ENCODE measurements at regions not wholly inside any gene's neighbourhood (a gene's known extent, or its start where the extent isn't known, plus 50 kb on each side); places are given as distances from the start of the nearest gene placed in this dataset.

DNA sequence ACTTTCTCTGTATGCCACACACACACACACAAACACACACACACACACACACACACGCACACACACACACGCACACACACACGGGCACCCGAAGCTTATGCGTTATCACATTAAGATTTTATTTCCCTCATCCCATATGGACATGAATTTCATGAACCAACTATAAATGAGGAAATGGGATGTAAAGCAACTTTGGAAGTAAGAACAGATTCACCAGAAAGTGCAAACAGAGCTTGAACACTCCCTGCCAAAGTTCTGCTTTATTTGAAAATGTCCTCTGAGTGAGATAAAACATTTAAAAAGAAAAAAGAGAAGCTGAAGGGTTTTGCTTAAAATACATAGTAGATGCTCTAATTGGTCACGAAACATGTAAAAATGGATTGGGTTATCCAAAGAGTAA is 90.4 kb upstream of the OTX2 start:
- no peak for DNase-seq

DNA sequence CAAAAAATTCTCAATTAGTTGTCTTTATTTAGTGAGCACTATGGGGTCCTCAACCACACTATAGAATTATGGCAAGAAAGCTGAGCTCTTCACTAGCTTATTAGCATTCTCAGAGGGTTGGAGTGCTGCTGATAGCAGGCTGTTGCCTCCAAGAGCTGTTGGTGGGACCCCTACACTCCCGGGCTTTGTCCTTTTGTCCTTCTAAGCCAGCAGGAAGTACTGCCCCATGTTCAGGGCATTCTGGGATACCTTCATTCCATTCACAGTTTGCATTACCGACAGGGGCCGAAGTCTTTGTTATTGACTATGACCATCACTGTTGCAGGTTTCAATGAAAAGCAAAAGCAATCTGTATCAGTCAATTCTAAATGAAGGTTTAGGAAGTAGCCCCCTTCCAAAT is 89.5 kb upstream of the OTX2 start:
- no peak for DNase-seq

DNA sequence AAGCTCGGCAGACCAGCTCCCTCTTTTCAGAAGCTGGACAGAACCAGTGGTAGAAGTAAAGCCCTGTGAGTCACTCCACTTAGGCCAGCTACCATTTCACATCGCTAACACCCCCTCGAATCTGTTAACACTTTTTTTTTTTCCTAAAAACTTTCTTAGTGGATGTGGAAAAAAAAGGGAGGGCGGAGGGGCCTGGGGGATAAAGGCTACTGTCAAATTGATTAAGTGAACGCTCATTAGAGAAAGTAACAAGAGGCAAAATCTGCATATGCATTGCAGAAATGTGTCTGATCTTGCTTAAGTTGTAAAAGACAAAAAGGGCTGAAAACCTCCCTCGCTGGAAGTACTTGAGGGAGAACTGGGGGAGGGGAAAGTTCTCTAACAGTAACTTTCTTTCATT is 86.6 kb upstream of the OTX2 start:
- no peak for DNase-seq

- no peak for DNase-seq
These were observed 86.0 kb upstream of the OTX2 start for GRCh38 chr14:56896231-56896630.

DNA sequence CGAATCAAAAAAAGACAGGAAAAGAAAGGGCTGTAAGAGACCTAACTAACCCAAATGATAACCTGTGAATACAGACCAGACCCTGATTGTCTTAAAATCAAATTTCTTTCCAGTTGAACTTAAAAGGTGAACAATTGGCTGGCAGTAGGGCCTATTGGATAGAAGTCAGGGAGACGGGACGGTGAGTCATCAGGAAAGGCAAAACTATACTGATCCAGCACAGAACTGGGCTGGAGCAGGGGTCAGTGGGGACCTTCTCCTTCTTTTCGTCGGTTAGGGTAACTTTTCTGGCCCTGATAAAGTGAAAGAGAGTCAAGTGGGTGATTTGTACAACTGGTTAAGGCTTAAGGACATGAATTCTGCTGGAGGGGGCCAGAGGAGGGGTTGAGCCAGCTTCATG is 84.9 kb upstream of the OTX2 start:
- DNase-seq, result no peak

DNA sequence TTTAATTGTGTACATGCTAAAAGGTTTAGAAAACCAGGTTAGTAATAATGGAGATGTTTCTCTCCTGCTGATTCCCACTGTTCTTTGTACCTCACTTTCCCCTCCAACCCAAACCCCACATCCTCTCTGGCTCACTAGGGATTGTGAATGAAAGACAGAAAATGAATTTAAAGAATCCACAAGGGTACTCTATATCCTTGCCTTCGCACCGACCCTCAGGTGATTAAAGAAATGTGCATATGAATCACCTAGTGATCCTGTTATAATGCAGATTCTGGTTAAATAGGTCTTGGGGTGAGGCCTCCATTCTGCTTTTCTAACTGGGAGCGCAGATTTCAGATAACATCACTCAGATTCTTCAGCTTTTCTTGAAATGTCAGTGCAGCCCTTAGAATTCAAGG is 84.3 kb upstream of the OTX2 start:
- DNase-seq, result no peak

DNA sequence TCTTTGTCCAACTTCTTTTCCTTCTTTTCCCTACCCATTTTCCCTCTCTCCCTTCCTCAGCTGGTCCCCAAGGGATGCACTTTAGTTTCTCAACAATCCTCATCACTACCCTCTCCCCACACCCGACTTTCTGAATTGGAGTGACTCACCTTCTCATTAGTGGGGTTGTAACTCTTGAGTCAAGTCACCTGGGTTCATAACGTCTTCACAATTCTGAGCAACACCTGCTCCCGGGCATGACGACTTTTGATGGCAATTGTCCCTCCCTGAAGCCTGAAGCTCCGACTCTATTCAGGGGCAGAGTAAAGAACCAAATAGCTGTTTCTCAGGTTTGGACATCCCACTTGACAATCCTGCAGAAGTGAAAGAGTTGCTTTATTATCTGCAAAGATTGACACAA is 82.7 kb upstream of the OTX2 start:
- DNase-seq, result no peak

GRCh38 chr14:56891226-56891625 is 80.9 kb upstream of the OTX2 start:
- no peak for DNase-seq

- DNase-seq, result no peak
These were observed 79.4 kb upstream of the OTX2 start for GRCh38 chr14:56889705-56890104.

- DNase-seq, result no peak
These were observed 78.0 kb upstream of the OTX2 start for GRCh38 chr14:56888274-56888673.

DNA sequence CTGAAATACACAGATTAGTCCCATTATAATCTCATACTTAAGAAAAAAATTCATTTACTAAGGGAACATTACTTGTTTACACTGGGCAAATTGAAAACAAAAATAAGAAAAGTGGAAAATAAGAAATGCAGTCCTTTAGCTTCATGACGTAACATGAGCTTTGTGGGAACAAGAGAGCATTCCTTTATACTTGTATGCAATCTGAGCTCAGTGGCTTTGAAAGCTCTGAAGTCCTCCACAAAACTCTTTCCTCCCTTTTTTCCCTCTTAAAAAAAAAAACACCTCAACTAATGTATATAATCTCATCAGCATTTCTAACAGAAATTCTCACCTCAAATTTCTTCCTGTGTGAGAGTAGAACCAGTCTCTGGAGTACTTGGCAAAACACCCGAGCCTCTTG is 76.9 kb upstream of the OTX2 start:
- DNase-seq, result no peak

DNA sequence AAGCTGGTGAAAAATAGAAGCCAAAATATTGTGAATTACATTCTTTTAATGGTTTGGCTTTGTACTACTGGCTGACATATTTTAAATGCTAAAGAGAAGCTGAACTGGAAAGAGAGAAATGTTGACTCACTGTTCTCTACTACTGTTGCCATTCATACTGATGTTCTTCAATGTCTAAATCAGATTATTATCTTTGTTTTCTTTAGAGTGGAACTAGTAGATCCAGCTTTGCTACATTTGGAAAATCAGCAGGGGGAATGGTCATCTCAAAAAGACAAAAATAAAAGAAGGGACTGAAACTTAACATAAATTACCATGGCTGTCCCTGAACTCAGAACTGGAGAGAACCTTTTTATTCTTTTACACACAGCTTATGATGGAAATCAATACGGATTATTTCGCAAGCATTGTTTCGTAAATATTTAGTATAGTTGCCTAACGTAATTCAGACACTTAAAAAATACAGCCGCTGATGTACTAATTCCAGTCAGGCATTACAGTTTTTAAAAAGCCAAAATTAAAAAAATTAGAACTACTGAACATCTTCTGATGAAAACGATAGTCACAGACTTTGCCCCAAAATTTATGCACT is 76.3 kb upstream of the OTX2 start:
- DNase-seq, result no peak

DNA sequence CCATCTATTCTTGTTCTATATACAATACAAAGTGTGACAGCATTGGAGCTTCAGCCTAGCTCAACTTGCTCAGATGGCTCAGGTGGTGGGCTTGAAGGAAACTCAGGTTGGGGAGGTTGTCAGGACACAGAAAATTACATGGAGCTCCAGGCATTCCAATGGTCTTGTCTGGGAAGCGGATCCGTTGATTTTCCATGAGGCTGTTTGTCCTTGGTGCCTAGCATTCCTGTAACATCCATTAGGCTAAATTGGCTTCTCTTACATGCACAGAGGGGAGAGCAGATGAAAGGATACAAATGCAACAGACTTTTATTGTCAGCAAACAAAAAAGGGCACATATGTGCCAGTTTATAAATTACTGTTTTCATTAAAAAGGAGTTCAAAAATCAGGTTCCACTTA is 75.5 kb upstream of the OTX2 start:
- DNase-seq, result no peak

DNA sequence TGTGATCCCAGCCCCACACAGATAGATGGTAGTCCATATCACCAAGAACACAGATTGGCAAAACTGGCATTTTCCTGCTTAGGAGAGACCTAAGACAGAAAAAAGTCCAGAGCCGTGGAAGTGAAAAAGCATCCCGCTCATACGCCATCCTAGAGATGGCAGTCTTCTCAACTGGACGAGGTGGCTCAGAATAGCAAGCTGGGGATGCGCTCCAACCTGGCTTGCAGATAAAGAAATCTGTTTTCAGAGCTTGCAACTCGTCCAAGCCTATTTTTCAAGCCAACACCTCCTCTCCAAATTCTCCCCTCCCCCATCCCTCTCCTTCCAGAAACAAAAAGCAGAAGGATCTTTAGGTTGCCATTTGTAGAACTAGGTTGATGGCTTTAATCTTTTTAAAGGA is 74.3 kb upstream of the OTX2 start:
- DNase-seq, result no peak

DNA sequence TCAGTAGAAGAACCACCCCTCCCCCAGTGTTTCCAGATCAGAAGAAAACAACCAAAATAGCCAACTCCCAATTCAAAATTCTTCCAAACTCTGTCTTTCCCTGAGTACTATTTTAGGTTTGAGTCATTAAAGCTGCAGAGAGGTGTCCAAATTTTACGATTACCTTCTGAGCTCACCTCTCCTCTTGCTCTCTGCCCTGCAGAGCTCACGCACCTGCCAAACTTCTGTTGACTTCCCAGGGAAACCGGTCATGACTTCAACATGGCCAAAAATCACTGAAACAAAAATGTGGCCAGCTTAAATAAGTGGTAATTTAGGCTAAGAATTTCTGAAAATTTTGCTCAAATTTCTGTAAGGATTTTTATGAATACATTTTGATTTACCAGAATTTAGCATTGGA is 70.9 kb upstream of the OTX2 start:
- no peak for DNase-seq

GRCh38 chr14:56878766-56879165 is 68.5 kb upstream of the OTX2 start:
- DNase-seq, result no peak

DNA sequence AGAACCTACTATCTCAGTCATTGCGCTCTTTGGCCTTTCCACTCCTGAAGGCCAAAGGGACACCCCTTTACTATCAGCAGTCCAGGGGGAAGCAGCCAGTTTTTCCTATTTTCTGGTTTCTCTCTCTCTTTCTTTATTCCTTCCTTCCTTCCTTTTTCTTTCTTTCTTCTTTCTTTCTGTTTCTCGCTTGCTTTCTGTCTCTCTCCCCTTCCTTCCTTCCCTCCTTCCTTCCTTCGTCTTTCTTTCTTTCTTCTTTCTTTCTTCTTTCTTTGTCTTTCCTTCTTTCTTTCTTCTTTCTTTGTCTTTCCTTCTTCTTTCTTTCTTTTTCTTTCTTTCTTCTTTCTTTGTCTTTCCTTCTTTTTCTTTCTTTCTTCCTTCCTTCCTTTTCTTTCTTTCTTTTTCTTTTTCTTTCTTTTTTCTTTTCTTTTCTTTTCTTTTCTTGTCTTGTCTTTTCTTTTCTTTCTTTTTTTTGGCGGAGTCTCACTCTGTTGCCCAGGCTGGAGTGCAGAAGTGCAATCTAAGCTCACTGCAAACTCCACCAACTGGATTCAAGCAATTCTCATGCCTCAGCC is 64.9 kb upstream of the OTX2 start:
- no peak for DNase-seq

GRCh38 chr14:56874375-56874774 is 64.1 kb upstream of the OTX2 start:
- DNase-seq, result no peak

DNA sequence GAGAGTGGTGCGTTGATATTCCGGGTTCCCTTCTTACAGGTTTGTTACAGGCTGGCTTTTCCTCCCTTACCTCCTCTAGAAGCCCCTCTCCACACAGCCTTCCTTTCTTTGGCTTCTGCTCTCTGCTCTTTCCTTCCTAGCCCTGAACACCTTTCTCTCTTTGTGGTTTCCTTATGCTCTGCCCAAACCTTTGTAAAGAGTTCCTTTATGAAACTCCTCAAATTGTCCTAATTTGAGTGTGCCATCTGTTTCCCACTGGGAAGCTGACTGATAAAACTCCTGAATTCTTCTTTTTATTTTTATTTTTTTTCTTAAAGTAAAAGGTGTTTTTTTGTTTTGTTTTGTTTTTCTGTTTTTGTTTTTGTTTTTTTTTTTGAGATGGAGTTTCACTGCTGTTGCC is 60.1 kb upstream of the OTX2 start:
- DNase-seq, result no peak

DNA sequence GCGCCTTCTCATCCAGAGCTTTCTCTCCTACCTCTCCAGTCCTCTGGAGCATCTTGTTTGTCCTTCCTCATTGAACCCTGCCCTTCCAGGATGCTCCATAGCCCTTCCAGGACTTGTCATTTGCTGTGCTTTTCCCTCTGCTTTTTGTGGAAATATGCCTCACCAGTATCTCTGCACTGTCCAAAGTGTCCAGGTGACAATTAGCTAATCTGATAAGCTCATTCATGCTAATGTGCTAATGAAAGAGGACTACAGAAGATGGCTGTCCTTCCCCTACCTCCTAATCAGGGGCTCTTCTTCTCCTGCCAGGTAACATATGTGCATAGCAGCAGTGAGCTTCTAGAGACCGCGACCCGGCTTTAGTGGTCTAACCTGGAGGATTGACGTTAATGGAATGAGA is 58.4 kb upstream of the OTX2 start:
- DNase-seq, result no peak

DNA sequence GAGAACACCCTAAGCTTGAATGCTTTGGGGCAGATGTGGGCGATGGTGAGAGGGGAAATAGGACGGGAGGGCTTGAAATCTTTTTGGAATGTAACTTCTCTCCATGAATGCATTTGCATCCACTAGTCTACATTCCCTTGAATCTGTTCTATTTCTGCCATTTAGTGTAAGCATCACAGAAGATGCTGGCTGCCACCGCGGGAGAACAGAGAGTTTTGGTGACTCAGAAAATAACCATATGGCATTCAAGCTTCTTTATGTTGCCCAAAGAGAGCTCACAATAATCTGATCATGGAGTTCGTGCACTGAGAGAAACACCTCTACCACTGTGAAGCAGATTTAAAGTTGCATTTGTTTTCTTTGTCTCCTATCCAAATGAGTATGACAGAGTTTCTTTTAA is 52.6 kb upstream of the OTX2 start:
- DNase-seq, result no peak

DNA sequence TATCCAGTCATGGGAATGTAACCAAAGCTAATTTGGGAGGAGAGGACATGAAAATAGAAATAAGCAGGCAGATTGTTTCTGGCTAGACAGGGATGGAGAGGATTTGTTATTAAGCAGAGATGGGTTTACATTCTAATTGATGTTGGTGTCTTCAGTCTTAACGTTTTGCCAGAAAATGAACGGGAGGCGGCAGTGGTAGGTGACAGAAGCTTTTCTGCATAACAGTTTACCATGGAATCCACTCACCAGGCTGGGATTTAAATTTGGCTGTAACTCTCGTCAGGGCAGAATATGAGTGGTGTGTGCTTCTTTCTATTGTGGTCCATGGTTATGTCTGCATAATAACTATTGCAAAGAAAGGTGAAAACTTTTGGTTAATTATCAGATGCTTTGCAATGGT is 50.2 kb upstream of the OTX2 start:
- no peak for DNase-seq

All from right forelimb (tissue), 1 donor.